ENCODE measurements at regions not wholly inside any gene's neighbourhood (a gene's known extent, or its start where the extent isn't known, plus 50 kb on each side); places are given as distances from the start of the nearest gene placed in this dataset.

GRCh38 chr9:7507026-7507425 is 292.6 kb downstream of the DMAC1 start:
- TF ChIP-seq CHD2 (IDR thresholded peaks at IDR 0.05; ENCODE audit: low read length) (no peak), CTCF (IDR thresholded peaks at IDR 0.05; ENCODE audit: control extremely low read depth in 1 of 3, insufficient read depth in 1 of 3, low read depth in 1 of 3, low read length in 3 of 3) (no peak), EP300 (IDR thresholded peaks at IDR 0.05; ENCODE audit: borderline replicate concordance in 1 of 2, low read depth in 2 of 2, low read length in 2 of 2) (no peak), CBX8 (IDR thresholded peaks at IDR 0.05; ENCODE audit: borderline replicate concordance, low read depth, low read length) (no peak)

Measured in H1 (cell line).